GM12873 (cell line): ENCODE measurements at regions not wholly inside any gene's neighbourhood (a gene's known extent, or its start where the extent isn't known, plus 50 kb on each side); places are given as distances from the start of the nearest gene placed in this dataset.

ENCODE experiments used
- TF ChIP-seq, protein P1 (sequence below): IDR thresholded peaks from 2 replicates; pipeline ENCODE4 v1.5.1; 2012; ENCODE audit warnings: low read depth, mild to moderate bottlenecking, moderate library complexity, low read length, control low read depth; ENCODE audit not compliant: insufficient read depth; ENCODE audit errors: missing control alignments

DNA sequence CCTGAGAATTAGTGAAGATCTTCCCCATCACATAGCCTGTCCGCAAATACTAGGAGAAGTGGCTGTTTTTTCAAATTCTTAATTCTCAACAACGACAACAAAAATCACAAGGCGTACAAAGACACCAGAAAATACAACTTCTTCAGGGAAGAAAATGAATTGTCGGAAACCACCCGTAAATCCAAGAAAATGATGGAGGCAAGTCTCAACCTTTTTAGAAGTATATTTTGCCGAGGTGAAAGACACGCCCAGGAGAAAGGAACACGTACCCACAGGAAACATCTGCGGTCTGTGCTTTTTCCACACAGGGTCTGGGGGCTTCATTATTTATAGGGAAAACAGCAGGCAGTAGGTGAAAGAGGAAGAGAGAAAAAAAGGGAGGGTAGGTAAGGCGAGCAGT is 223.9 kb upstream of the GGTLC1 start:
- TF ChIP-seq, protein P1, sequence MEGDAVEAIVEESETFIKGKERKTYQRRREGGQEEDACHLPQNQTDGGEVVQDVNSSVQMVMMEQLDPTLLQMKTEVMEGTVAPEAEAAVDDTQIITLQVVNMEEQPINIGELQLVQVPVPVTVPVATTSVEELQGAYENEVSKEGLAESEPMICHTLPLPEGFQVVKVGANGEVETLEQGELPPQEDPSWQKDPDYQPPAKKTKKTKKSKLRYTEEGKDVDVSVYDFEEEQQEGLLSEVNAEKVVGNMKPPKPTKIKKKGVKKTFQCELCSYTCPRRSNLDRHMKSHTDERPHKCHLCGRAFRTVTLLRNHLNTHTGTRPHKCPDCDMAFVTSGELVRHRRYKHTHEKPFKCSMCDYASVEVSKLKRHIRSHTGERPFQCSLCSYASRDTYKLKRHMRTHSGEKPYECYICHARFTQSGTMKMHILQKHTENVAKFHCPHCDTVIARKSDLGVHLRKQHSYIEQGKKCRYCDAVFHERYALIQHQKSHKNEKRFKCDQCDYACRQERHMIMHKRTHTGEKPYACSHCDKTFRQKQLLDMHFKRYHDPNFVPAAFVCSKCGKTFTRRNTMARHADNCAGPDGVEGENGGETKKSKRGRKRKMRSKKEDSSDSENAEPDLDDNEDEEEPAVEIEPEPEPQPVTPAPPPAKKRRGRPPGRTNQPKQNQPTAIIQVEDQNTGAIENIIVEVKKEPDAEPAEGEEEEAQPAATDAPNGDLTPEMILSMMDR: no peak

DNA sequence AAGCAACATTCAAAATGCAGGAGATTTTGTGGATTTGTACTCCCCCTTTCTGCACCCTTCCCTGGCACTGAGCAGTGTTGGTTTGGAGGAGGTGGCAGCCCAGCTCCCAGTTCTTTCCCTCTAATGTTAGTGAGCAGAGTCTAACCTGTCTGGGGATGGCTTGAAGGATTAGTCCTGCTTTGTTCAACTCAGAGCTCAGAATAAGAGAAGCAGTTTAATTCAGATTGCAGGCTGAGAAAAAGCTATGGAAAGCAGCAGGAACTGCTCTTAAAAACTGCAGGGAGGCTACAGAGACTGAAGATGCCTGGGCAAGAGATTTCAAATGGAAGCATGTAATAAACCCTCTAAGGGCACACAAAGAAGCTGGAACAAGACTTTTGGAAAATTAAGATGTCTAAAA is 223.4 kb upstream of the GGTLC1 start:
- TF ChIP-seq, protein P1: no peak

DNA sequence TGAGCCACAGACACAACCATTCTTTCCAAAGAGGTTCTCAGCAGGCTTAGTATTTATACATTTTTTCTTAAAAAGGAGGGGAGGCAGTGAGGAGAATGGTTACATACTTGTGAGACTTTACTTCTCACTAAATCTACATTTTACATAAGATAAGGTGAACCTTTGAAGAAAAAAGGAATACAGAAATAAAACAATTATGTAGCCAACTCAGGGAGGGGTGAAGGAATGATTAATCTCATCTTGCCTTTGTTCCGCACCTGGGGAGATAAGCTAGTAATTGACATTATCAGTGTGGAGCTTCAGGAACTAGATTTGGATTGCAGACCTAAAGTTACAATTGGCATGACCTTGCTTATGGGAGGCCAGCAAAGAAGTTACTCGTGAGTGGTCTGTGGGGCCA is 221.8 kb upstream of the GGTLC1 start:
- TF ChIP-seq, protein P1: no peak

DNA sequence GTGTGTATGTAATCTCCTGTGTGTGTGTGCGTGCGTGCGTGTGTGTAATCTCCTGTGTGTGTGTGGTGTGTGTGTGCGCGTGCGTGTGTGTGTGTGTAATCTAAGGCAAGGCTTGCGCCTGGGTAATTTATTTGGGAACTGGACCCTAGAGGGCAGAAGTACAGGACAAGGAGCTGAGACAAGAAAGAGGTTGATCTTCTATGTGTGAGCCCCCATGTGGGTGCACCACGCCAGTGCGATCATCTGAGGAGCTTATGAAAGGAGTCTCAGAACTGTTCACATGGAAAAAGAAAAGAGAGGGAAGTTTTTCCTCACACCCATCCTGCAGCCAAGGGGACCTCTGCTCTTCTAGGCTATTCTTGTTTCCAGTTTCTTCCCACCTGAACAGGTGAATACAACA is 220.1 kb upstream of the GGTLC1 start:
- TF ChIP-seq, protein P1: peak; percentile 11

DNA sequence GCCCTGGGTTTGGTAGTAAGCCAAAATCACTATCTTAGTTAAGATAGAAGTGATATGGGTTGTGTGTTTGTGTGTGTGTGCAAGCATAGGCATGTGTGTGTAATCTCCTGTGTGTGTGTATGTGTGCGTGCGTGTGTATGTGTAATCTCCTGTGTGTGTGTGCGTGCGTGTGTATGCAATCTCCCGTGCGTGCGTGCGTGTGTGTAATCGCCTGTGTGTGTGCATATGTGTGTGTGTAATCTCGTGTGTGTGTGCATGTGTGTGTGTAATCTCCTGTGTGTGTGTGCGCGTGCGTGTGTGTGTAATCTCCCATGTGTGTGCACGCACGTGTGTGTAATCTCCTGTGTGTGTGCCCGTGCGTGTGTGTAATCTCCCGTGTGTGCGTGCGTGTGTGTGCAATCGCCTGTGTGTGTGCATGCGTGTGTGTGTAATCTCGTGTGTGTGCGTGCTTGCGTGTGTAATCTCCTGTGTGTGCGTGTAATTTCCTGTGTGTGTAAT is 219.3 kb upstream of the GGTLC1 start:
- TF ChIP-seq, protein P1: no peak

DNA sequence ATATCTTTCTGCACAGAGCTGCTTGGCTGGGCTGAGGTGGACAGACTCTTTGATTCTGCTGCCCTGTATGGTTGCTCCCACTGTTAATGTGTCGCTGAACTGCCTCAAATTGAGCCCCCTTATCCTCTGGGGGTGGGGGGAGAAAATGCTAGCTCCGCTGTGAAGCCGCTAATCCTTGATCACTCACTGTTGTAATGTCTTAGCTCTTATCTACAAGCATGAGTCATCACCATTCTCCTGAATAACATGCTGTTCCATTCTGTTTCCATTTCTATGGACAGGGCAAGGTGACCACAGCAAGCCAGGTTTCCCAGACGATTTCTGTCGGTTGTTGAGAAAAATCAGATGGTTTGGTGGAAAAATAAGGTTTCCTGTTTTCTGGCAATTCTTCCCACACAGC is 218.4 kb upstream of the GGTLC1 start:
- TF ChIP-seq, protein P1: no peak

DNA sequence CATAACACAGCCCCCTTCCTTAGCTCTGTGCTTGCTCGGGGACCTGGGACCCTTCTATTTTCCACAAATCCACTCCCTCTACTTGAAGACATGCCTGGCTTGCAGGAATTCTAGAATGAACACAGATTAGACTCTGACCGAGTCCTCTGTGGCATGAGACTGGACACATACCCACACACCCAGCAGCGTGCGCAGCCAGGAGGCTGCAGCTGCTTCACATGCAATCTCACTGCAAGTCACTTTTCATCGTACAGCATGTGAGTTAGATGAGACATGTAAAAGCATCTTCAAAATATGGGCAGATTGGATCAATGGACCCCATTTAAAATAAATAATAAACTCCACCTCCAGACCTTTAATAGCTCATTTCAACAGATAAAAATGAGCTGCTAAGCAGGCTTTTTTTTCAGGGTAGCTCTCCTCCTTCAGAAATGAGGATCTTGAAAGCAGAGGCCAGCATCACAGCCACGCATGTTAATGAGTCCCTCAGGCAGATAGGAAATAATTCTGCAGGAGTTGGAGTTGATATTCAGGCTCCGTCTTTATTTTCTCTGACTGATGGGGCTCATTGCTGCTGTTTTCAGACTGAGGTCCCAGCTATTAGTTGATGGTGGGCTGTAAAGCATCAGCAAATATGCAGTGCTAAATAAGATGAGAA is 215.1 kb upstream of the GGTLC1 start:
- TF ChIP-seq, protein P1: no peak
